HG03442 (cell line): ENCODE measurements at regions not wholly inside any gene's neighbourhood (a gene's known extent, or its start where the extent isn't known, plus 50 kb on each side); places are given as distances from the start of the nearest gene placed in this dataset.
"Not testable (repeated sequence)": the region's sequence is repeated elsewhere in the genome, so short reads cannot be mapped to it uniquely, and the experiment has no call there.

Source experiments
- ATAC-seq: cut with Tn5 transposase; IDR thresholded peaks from one replicate; pipeline ENCODE4 v1.9.1; 2021; ENCODE audit warnings: mild to moderate bottlenecking, moderate library complexity; ENCODE audit not compliant: unreplicated experiment

DNA sequence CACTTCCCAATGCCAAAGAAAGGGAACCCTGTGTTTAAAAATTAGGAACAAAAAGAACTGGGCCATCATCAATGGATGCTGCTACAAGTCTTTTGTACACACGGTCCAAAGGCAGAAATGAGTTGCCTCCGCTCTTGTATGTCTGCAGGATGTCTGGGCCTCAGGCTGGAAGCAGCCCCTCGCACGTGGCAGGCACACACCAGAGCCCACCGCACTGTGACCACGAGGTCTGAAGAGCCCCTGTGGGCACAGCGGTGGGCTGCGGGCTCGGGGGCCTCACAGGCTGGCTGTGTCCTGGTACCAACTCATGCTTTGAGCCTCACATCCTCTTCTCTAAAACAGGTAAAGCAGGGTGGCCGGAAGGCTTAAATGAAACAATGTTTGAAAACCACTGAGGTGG, 309.3 kb downstream of the C16orf95 start:
- ATAC-seq: no peak

DNA sequence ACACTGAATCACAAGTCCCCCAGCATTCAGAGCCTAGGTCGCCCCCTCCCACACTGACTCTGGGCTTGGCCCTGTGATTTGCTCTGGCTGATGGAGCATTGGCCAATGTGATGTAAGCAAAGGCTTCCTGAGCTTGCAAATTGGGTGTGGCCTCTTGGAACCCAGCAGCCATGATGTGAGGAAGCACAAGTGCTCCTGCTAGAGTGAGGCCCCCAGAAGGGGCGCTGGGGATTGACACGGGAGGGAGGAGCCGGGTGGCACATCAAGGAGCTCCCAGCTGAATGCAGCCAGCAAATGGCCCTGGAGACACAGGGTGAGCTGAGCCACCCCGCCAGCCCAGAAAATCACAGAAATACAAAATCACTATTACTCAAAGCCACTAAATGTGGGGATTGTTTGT, 308.5 kb downstream of the C16orf95 start:
- no peak for ATAC-seq

DNA sequence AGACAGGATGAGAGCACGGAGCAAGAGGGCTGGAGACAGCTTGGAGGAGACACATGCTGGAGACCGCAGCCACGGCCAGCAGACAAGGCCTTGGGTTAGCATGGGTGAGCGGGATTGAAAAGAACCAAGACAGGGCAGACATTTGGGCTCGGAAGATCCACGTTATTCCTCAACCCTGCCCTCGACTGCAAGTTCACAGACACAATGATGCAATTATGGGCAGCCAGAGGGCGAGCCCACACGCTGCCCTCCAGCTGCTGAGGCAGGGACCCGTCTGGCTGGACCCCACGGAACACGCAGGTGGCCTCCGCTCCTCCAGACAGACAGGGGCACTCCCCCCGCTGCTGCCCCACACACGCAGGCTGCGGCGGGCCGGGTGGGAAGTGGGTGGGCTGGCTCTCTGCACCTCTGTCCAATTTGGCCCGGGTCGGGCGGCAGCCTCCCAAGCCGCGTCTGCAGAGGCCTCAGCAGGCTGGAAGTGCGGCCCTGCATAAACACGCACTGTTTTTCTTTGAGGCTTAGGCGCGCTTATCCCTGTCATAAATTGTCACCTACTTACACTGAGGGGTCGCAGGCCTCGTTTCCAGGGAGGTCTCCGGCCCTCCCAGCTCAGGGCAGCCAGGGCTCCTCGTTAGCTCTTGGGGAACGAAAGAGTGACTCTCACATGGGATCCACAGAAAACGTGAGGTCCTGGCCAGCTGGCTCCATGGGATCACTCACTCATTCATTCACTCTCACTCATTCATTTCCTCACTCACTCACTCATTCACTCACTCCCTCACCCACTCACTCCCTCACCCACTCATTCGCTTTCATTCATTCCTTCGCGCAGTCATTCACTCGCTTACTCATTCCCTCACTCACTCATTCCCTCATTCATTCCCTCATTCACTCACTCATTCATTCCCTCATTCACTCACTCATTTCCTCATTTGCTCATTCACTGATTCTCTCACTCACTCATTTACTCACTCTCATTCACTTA, 303.9 kb downstream of the C16orf95 start:
- no peak for ATAC-seq

DNA sequence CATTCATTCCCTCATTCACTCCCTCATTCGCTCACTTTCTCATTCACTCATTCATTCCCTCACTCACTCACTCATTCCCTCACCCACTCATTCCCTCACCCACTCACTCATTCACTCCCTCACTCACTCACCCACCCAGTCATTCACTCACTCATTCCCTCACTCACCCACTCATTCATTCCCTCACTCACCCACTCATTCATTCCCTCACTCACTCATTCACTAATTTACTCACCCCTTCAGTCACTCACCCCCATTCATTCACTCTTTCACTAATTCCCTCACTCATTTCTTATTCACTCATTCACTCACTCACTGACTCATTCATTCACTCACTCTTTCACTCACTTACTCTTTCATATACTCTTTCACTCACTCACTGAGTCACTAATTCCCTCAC, 303.1 kb downstream of the C16orf95 start:
- ATAC-seq: no peak

DNA sequence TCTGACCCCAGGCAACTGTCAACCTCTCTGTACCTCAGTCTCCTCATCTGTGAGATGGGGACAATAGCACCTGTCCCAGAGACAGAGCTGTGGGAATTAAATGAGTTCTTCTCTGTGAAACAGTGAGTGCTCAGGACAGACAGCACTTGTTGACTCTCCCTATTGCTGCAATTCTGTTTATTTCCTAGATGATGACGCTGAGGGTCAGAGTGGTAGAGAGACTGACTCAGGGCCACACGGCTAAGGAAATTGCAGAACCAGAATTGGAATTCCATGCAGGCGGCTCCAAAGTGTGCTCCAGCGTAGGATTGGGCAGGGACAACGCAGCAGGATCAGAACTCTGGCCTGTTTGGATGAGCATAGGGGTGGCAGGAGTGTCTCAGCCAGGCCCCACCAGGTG, 302.2 kb downstream of the C16orf95 start:
- no peak for ATAC-seq

DNA sequence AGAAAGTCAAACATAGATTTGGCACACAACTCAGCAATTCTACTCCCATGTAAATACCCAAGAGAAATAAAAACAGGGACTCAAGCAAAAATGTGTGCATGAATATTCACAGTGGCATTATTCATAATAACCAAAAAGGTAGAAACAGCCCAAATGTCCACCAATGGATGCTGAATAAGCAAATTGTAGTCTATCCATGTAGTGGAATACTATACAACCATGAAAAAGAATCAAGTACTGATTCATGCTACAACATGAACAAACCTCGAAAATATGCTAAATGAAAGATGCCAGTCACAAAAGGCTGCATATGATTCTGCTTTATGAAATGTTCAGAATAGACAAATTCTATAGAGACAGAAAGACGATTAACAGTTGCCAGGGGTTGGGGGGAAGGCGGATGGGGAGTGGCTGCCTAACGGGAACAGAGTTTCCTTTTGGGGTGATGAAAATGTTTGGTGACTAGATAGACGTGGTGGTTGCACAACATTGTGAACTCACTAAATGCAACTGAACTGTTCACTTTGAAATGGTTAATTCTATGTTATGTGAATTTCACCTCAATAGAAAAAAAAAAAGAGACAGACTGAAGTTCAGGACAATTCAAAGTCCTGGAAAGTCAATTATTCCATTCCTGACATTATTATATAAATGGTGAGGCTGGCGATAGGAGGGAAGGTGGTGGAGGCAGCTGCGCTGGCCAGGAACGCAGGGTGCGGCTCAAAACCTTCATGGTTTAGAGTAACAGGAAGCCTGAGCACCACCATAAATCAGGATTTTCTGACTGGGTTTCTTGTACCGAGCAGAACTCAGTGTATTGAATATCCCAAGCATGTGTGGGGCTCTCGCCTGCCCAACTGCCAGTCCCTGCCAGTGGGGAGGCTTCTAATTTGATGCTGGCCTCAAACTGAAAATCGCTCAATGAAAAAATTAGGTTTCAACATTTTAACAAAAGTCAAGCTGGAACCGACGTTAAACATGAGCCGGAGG, 300.9 kb downstream of the C16orf95 start:
- ATAC-seq: no peak

DNA sequence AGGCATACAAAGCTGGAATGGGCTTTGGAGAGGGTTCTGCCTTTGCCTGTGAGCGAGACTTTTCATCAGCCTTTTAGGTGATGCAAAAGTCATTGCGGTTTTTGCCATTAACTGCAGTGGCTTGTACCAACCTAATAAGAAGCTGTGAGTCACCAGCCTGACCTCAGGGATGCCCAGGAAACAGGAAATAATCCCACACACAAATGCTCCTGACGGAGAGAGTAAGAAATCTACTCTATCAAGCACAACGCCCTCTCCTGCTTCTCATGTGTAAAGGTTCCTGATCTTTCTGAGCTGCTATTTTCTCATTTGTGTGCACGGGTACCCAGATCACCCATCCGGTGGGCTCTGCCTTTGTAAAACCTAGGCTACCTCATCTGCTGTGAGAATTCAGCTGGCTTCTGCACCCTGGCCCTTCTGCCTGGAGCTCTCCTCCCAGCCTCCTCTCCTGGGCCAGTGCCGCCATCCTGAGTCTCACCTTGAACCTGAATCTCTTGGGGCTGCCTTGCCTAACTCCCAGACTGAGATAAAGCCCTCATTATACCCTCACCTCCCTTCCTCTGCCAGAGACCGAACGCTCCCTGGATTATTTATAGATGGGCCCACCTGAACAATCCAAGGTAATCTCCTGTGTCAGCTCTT, 299.7 kb downstream of the C16orf95 start:
- ATAC-seq: no peak

DNA sequence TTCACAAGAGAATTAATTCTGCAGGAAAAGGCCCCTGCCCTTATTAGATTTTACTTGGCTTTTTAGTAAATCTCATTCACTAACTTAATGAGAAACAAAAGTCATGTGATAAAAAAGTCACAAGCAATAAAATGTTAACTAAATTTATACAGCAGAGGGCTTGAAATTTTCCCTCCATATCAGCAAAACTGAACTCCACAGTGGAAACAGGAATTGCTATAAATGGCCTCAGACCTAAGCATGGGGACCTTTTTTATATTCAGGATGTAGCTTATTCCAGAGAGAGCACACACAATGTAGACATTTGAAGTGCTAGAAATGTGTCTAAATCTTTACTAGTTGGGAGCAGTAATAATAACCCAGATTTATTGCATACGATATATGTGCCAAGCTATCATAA, 291.5 kb downstream of the C16orf95 start:
- no peak for ATAC-seq

DNA sequence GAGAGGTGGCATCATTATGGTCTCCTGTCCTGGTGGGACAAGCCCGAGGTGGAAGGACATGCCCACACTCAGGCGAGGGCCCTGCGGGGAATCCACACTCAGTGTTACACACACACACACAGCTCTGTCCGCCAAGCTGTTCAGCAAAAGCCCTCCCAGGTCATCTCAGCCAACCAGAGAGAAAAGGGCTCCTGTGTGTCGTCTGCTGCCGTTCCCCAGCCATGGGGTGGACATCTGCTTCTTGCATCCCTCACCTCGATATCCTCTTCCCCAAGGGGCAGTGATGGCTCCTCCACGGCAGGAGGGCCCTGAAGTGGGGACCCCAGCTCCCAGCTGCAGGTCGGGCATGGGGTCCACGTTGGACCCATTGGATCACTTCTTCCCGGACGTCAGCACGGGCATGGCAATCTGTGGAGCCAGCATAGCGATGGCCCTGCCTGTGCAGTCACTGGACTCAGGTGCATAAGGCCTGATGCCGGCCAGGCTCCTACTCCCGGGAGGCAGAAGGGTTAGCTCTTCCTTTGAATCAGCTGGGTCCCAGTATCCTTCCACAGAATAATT, 290.1 kb downstream of the C16orf95 start:
- ATAC-seq: no peak

DNA sequence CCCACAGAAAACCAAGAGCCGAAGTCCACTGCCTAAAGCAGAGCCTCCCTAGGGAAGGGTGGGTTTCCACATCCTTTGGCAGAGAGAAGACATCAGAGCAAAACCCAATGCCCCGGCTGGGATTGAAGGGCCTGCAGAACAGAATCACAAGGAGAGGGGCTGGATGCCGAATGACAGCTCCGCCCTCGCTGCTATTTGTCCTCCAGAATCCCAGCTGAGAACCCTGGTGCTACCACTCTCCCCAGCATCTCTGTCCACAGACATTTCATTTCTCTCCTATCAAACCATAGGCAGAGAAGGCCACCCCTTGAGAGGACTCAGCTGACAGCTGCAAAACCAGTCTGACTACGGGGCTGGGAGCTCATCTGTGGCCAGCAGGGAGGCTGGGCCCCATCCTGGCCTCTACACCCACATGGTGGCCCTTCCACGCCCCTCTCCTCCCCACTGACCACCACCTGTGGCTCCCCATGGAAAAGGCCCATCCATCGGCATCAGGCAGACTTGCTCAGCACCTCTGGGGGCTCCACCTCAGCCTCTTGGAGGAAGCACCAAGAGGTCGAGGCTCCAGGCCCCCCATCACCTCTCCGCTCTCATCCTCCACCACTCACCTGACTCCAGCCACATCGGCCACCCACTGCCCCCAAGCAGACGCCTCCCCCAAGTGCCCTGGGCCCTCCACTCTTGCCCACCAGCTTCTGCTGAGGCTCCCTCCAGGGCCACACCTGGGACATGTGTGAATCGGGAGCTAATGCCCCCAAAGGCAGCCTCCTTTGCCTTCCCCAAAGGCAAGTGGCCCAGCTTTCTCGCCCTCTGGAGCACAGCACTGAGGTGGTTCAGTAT, 288.5 kb downstream of the C16orf95 start:
- ATAC-seq: no peak

DNA sequence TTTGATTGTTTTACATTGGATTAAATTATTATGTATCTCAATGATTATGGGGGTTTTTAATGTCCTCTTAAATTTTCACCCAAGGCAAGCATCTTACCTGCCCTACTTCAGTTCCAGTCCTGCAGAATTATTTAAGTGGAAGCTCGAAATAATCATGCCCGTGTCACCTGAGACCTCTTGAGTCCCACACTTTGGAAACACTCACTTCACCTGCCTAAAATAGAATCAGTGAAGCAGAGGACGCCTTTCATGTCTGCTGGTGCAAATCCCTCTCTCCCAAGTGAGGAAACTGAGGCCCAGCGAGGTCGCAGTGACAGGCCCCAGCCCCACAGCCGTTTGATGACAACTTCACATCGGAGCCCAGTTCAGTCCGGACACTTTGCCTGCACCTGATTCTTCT, 284.6 kb downstream of the C16orf95 start:
- ATAC-seq: no peak

DNA sequence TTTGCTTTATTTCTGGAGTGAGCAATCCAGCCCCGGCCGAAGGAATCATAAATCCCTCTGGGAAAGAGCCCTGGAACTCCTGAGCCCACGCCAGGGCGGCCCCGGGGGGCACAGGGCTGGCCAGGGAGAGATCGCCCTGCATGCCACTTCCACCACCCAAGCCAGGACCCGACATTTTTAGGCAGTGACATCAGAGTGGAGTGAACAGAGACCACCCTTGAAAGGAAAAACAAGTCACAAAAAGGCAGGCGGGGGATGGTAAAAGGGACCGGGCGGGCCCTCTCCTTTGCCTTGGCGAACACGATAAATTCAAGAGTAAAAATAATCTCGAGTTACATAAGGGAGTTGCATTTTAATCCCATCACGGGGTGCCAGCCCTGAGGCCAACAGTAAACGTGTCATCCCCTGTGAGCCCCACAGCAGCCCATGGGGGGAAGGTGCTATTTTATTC, 284.1 kb downstream of the C16orf95 start:
- ATAC-seq: no peak

DNA sequence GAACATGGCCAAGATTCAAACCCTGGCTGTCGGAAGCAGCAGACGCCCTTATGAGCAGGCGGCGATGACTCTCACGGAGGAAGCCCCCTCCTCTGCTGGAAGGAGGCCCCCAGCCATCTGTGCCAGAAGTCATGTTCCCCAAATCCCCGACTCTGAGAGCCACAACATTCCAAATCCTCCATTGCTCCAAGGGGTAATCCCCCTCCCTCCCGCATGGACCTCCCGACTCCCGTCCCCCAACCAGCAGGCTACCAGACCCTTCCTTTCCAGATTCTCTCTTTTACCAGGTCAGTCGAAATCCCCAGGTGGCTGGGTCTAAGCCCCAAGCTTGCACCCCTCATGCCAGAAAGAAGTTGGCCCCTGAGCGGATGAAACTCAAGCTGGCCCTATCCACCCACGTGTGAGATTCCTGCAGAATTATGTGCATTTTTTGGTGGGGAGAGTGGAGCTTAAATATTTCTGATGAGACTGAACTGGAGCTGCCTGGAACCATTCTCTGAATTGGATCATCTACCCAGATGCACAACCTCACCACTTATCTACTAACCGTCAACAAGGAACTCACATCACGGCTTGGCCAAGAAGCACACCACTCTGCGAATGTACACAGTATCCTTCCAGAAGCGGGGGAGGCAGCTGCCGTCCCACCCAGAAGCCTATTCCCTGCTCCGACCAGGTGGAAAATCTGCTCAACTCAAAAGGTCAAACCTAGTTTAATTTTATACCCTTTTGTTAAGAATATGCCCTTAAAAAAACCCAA, 283.5 kb downstream of the C16orf95 start:
- ATAC-seq: no peak

DNA sequence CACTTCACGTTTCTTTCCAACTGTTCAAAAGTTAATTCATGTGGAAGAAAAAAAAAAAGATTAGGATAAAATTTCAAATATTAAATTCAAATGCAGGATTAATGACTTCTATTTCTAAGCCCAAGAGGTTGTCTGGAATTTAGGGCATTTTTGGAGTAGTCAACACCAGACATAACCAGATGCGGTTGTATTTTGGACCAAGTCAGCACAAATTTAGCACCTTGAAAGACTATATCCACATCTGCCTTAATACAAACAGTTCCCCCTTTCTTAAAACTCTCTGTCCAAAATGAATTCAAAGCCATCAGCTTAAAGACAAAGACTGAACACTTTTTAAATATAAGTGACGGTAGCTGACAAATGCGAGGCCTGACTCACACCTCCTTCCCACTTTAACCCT, 282.9 kb downstream of the C16orf95 start:
- ATAC-seq: no peak

DNA sequence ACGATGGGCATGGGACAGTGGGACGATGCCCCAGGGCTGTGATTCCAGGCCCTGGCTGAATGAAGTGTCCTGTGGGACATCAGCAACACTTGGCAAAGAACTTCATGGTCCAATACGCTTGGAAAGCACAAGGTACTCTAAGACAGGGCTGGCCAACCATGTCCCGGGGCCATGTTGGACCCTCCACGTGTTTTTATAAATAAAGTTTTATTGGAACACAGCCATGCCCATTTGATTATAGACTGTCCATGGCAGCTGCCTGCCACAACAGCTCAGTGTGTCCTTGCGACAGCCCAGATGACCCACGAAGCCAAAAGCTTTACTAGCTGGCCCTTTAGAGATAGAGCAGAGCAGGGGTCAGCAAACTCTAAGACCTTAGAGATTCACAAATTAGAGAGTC, 282.1 kb downstream of the C16orf95 start:
- ATAC-seq: no peak

DNA sequence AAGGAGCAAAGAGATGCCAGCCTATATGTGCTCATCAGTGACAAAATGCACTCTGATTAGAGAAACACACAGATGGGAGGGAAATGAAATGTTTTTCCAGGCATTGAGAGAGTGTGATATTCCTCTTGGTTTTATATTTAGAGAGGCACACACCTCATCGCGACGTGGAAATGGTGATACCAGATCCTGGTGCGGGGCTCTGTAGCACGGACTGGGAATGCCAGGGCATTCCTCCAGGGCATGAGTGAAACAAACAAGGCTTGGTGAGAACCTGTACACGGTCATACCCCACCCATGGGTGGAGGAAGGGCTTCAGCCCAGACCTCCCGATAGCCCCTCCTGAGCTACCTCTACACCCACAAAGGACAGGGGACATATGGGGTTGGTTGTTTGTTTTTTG, 280.2 kb downstream of the C16orf95 start:
- no peak for ATAC-seq

DNA sequence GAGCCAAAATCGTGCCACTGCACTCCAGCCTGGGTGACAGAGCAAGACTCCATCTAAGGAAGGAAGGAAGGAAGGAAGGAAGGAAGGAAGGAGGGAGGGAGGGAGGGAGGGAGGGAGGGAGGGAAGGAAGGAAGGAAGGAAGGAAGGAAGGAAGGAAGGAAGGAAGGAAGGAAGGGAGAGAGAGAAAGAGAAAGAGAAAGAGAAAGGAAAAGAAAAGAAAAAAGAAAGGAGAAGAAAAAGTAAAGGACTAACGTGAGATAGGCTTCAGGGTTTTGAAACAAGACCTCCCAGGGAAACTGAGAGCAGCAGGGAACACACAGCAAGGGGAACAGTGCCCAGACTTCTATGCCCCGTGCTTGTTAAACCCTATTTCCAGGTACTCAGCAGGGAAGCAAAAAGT, 278.7 kb downstream of the C16orf95 start:
- ATAC-seq: not testable (repeated sequence)

DNA sequence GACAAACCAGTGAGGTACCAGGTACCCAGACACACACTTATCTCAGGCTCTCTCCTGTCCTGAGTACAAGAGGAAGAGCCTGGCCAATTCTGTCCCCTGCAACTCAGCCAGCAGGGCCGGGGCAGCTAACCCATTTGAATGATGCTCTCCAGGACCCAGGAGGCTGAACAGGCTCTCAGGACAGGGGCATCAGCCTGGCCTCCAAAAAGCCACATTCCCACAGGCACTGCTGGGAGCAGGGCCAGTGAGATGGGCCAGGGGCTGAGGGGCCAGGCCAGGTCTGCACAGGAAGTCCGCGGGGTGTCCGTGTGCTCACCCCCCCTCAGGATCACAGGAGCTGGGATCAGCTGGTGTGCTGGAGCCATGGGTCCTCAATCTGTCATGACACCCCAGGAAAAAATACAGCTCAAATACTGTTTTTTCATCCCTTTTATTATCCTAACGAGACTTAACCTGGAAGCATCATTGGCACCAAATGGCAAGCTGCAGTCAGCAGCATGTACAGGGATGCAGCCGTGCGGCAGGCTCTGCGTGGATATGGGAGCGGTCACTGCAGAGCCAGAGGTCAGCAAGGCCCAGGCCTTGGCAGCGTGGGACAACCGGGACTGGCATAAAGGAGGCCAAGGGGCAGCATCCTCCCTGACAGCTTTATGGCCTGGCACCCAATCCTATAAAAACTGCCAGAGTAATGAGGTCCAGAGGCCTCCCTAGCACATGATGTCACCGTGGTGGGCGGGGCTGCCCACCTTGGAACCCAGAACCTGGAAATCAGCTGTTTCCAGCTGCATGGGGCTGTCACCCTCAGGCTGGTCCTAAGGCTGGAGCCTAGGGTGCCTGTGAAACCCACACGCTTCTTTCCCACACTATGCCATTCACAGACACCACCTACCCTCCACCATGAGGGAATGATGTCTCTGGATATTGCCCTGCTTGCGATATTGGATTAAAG, 276.7 kb downstream of the C16orf95 start:
- no peak for ATAC-seq
